Iris pigment epithelial cell (primary cell): ENCODE measurements at regions not wholly inside any gene's neighbourhood (a gene's known extent, or its start where the extent isn't known, plus 50 kb on each side); places are given as distances from the start of the nearest gene placed in this dataset.

ENCODE experiments used
- DNase-seq: peaks from one replicate; pipeline ENCODE4 v3.0.0-alpha.2; 2011; ENCODE audit warnings: low read depth

GRCh38 chr13:108360139-108360538 is 90.6 kb downstream of the TNFSF13B start:
- DNase-seq, result no peak

- no peak for DNase-seq
Observed at GRCh38 chr13:108361769-108362168, 92.3 kb downstream of the TNFSF13B start.

GRCh38 chr13:108363666-108364065 is 94.1 kb downstream of the TNFSF13B start:
- DNase-seq, result no peak

GRCh38 chr13:108365255-108365654 is 95.7 kb downstream of the TNFSF13B start:
- no peak for DNase-seq

GRCh38 chr13:108368250-108368905 is 98.9 kb downstream of the TNFSF13B start:
- DNase-seq, result no peak

- DNase-seq, result no peak
Observed at GRCh38 chr13:108369412-108369811, 99.9 kb downstream of the TNFSF13B start.

- no peak for DNase-seq
Observed at GRCh38 chr13:108375034-108375433, 105.5 kb downstream of the TNFSF13B start.

GRCh38 chr13:108375772-108376171 is 106.3 kb downstream of the TNFSF13B start:
- DNase-seq, result no peak

- DNase-seq, result no peak
Observed at GRCh38 chr13:108376308-108376707, 106.8 kb downstream of the TNFSF13B start.

GRCh38 chr13:108377646-108378206 is 108.2 kb downstream of the TNFSF13B start:
- no peak for DNase-seq

- DNase-seq, result no peak
Observed at GRCh38 chr13:108383667-108384066, 114.1 kb downstream of the TNFSF13B start.

- no peak for DNase-seq
Observed at GRCh38 chr13:108387156-108387555, 117.6 kb downstream of the TNFSF13B start.

- no peak for DNase-seq
Observed at GRCh38 chr13:108402850-108403249, 133.3 kb downstream of the TNFSF13B start.

- no peak for DNase-seq
Observed at GRCh38 chr13:108407495-108407894, 138.0 kb downstream of the TNFSF13B start.

GRCh38 chr13:108408672-108409071 is 139.2 kb downstream of the TNFSF13B start:
- no peak for DNase-seq

GRCh38 chr13:108409730-108410129 is 140.2 kb downstream of the TNFSF13B start:
- DNase-seq, result no peak

GRCh38 chr13:108419768-108420167 is 150.2 kb downstream of the TNFSF13B start:
- no peak for DNase-seq

GRCh38 chr13:108425056-108425455 is 155.5 kb downstream of the TNFSF13B start:
- peak; percentile 92 for DNase-seq

- DNase-seq, result peak; percentile 74
Observed at GRCh38 chr13:108426893-108427292, 157.4 kb downstream of the TNFSF13B start.

GRCh38 chr13:108427355-108427754 is 157.8 kb downstream of the TNFSF13B start:
- DNase-seq, result peak; percentile 30

GRCh38 chr13:108428691-108429090 is 159.2 kb downstream of the TNFSF13B start:
- DNase-seq, result no peak

GRCh38 chr13:108433976-108434755 is 164.6 kb downstream of the TNFSF13B start:
- no peak for DNase-seq
